HG02981 (cell line): ENCODE measurements at regions not wholly inside any gene's neighbourhood (a gene's known extent, or its start where the extent isn't known, plus 50 kb on each side); places are given as distances from the start of the nearest gene placed in this dataset.
"Not testable (repeated sequence)": the region's sequence is repeated elsewhere in the genome, so short reads cannot be mapped to it uniquely, and the experiment has no call there.

Experiments used
- ATAC-seq: cut with Tn5 transposase; IDR thresholded peaks from one replicate; pipeline ENCODE4 v1.9.1; 2021; ENCODE audit warnings: mild to moderate bottlenecking, moderate library complexity; ENCODE audit not compliant: unreplicated experiment

GRCh38 chr17:30590081-30590733 lies 113.0 kb downstream of the GOSR1 start:
- ATAC-seq = no peak

DNA sequence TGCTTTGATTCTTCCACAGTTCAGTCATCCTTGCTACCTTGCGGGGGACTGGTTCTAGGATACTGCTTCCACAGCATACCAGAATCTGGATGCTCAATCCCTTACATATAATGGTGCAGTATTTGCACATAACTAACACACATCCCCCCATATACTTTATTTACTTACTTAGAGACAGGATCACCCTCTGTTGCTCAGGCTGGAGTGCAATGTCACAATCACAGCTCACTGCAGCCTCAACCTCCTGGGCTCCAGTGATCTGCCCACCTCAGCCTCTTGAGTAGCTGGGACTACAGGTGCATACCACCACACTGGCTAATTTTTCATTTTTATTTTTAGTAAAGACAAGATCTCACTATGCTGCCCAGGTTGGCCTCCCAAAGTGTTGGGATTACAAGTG lies 112.2 kb downstream of the GOSR1 start:
- no peak for ATAC-seq

DNA sequence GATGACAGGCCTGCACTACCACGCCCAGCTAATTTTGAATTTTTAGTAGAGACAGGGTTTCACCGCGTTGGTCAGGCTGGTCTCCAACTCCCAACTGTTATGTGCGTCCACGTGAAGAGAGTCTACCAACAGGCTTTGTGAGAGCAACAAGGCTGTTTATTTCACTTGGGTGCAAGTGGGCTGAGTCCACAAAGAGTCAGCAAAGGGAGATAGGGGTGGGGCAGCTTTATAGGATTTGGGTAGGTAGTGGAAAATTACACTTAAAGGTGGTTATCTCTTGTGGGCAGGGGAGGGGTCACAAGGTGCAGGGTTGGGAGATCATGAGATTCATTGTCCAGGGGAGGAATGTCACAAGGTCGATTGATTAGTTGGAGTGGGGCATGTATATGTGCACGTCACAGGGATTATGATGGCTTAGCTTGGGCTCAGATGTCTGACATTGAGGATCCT lies 111.6 kb downstream of the GOSR1 start:
- ATAC-seq = no peak

DNA sequence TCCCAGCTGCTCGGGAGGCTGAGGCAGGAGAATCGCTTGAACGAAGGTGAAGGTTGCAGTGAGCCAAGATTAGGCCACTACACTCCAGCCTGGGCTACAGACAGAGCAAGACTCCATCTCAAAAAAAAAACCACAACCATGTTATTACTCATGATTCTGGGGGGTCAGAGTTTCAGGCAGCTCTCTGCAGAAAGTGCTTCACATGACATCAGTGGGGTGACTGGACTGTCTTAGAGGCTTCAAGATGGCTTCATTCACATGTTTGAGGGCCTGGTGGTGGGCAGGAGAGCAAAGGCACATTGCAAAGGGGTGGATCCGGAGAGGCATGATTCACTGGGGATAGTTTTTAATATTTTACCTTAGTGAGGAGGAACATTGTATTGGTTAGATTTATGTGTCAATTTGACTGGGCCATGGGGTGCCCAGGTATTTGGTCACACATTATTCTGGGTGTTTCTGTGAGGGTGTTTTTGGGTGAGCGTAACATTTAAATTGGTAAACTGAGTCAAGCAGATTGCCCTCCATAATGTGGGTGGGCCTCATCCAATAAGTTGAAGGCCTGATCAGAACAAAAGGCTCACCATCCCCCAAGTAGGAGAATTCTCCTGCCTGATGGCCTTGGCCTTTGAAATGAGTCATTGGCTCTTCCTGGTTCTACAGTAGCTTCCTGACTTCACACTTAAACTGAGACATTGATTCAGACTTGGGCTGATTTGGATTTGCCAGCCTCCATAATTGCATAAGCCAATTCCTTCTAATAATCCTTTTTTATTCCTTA lies 109.8 kb downstream of the GOSR1 start:
- no peak for ATAC-seq

DNA sequence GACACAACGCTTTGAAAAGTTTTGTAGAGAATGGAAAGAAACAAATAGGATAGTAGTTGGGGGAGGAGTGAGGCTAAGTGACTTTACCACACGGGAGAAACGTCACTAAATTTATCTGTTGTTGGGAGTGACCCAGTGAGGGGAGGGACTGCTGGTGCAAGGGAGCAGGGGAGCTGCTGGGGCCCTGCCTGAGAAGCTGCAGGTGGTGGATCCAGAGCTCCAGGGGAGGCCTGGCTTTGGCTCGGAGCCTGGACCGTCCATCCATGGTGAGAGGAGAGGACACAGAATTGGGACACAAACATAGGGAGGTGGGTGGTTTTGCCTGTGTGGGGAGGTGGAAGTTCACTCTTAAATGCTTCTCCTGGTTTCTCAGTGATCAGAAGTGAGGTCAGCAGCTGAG lies 107.6 kb downstream of the GOSR1 start:
- ATAC-seq = no peak

GRCh38 chr17:30580916-30581315 lies 103.7 kb downstream of the GOSR1 start:
- ATAC-seq = no peak

GRCh38 chr17:30579610-30580315 lies 102.6 kb downstream of the GOSR1 start:
- ATAC-seq = no peak

DNA sequence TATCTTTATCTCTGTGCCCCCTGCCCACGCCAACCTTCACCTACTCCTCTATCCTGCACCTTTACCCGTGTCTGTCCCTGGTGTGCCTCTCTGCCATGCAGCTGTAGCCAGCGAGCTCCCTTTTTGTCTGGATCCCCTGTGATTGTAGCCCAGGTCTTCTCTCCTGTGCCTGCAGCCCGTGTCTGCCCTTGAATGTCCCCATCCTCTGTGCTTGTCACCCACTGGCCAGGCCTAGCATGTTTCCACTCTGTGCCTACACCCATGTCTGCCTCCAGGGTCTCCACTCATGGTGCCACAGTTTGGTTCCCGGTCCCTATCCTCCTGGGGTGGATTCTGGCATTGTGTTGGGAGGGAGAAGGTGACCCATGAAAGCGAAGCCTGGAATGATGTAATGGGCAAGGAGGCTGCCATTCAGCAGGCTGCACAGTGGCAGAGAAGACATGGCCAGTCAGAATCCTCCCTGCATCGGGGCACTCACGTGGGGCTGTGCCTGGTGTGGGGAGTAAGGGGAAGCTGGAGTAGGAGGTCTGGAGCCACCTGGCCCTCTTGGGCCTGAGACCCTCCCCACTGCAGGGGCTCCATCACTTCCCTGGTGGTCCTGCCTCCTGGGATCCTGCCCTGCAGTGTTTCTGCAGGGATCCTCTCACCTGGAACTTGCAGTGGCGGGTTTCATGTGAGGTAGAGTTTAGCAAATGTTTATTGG lies 101.0 kb downstream of the GOSR1 start:
- not testable (repeated sequence) for ATAC-seq
